Stimulated activated CD8-positive, alpha-beta memory T cell treated with anti-CD3 and anti-CD28 coated beads, Interleukin-4, amount 100 ng/mL, for 1 hour (primary cell): ENCODE measurements at regions not wholly inside any gene's neighbourhood (a gene's known extent, or its start where the extent isn't known, plus 50 kb on each side); places are given as distances from the start of the nearest gene placed in this dataset.

Experiments used
- DNase-seq, 2 donors: peaks; one replicate each; pipeline ENCODE4 v3.0.0-alpha.2; 2020; ENCODE audit warnings: low read depth in 2 of 2, low spot score in 1 of 2

DNA sequence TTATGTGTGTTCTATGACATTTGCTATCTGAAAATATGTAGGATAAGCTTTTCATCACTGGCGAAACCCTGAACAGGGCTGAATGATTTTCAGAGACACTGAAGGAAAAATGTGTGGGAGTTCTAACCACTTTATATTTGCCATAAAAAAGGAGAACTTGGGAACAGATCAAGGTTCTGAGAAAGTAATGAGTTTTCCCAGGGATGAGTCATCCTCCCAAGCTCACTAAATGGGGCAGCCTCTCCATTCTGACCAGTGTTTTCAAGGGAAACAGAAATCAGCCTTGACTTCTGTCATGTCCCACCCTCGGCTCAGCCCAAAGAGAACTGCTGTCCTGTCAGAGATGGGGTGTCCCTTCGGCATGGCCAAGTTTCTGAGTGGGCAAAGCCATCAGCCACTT lies 2109.8 kb upstream of the CELF4 start:
- no peak for DNase-seq

DNA sequence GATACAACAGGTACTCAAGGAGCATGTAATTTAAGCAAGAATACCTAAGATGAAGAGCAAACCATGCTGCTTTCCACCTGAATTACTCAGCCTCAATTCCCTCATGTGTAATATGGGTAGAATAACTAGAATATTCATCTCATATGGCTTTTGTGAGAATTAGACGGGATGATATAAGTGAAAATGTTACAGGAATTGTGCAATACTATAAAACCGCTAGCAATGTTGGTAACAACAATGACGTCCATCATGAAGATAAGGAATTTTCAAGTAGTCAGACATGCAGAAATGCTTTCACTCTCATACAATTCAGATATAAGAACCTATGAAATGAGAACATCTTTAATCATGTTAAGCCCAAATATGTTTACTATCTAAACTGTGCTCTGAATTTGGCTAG lies 2106.6 kb upstream of the CELF4 start:
- DNase-seq: no peak

DNA sequence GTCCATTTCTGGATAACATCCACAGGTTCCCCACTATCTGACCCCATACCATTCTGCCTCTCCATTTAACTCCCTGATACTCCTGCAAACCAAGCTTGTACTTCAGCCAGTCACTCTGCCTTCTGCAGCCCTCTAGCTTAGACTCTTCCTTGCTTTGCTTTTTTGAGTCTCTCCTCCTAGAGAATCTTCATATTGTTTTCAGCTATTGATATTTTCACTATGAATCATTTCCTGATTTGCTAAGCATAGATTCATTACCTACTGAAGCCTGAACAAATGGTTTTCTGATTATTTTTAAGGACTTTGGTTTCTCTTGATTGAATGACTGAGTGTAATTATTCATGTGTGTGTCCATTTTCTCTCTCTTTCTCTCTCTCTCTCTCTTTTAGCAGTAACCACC lies 2102.3 kb upstream of the CELF4 start:
- DNase-seq: no peak

DNA sequence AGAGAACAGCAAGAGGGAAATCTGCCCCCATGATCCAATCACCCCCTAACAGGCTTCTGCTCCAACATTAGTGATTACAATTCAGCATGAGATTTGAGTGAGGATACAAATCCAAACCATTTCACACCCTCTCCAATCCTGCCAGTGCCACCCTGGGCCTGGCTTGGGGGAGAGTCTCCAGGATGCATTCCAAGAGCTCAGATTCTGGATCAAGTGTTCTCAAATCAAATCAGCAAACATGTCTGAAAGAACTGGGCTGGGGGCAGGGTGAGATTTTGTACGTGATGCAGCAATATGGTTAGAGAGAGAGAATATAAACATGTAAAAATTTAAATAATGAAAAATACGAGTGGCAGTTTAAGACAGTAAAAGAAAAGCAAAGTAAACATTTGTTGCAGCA lies 2100.9 kb upstream of the CELF4 start:
- DNase-seq: no peak

DNA sequence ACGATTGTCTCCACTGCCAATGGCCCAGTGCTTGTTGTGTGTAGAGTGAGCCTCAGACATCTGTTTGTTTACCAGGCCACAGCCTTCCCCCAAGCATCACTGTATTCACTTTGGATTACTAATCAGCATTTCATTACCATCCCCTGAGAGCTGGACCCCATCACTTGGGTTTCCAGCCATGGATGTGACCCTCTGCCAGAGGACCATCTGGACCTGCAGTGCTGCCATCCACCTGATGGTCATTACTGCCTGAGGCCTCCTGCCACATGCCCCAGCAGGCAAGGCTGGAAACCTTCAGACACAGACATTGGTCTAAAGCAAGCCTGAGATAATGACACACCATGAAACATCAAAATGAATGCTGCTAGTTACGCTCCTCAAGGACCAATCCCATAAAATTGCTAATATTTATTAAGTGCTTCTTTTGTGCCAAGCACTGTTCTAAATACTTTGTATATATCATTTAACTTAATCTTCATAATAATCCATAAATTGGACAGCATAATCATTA lies 2096.3 kb upstream of the CELF4 start:
- DNase-seq: no peak

DNA sequence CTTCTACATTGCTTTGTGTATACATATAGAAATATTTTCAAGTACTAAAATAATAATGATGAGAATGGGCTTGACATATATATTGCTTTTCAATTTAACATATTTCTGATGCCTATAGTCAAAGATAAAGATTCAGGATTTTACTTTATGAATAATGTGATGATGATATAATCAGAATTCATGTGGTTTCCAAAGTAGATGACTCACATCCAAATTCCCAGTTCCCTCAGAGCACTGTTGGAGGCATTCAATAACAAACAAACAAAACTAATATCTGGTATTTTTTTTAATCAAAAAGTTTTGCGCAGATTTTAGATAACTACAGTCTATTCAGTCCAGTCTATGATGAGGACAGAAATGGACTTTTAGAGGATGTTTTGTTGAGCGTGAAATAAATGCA lies 2094.5 kb upstream of the CELF4 start:
- no peak for DNase-seq

DNA sequence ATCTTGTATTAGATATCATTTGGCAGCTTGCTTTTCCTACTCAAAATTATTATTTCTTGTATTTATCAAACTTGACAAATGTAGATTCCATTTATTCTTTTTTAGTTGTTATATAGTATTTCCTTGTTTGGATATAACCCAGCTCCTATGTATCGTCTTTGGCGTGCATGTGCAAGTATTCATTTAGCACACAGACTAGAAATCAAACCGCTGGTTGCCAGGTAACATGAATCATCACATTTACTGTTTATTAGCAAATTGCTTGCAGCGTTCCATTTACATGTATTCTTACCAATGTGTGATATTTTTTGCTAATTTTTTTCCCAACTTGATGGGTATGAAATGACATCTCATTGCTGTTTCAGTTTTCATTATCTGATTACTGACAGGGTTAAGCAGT lies 2089.7 kb upstream of the CELF4 start:
- DNase-seq: no peak

DNA sequence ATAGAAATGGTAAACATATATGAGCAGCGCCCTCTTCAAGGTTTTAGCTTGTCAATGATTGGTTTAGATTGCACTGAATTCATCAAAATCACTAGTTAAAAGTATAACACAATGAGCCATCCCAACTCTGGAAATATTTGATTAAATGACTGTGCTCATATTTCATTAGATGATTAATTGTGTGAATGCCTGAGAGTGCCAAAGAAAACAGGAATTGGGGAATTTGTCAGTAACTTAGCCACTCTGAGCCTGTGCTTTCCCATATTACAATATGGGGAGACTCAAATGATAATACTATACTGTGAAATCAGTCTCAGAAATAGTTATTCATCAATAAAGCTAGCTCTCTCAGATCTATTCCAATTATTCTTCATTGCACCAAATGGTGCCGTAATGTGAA lies 2087.6 kb upstream of the CELF4 start:
- no peak for DNase-seq

DNA sequence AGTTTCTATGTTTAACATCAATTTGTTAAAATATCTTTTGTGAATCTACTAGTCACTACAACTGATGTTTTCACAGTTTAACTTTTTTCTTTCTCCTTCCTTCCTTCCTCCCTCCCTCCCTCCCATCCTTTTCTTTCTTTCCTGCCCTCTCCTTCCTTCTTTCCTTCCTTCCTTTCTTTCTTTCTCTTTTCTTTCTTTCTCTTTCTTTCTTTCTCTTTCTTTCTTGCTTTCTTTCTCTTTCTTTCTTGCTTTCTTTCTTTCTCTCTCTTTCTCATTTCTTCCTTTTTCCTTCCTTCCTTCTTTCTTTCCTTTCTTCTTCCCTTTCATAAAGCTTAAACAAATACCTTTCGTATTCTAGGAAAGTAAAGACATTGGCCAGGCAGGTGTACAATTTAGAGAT lies 2083.0 kb upstream of the CELF4 start:
- DNase-seq: no peak

DNA sequence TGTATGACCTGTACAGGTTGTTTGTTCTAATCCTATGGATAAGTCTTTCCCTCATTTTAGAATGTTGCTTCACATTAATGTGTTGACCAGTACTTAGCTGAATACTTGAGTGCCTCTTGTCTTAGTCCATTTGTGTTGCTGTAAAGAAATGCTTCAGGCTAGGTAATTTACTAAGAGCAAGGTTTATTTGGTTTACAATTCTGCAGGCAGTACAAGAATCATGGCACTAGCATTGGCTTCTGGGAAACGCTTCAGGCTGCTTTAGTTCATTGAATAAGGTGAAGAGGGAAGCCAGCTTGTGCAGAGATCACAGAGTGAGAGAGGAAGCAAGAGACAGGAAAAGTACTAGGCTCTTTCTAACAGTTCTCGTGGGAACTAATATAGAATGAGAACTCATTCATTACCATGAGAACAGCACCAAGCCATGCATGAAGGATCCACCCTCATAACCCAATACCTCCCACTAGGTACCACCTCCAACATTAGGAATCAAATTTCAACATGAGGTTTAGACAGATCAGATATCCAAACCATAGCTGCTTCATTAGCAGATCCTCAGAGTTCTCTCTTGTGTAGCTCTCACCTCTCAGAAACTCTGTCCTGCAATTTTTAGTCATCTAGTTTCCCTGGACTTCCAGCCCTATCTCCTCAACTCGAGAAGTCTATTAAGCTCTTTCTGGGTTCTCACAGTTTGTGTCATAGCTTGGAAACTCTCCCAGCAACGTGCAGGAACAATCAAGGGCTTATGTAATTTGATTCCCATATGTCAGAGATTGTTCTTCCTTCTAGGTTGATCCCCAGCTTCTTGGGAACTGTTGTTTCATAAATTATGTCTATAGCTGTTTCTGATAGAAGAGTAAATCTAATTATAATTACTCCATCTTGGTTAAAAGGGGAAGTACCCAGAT lies 2082.3 kb upstream of the CELF4 start:
- DNase-seq: no peak

DNA sequence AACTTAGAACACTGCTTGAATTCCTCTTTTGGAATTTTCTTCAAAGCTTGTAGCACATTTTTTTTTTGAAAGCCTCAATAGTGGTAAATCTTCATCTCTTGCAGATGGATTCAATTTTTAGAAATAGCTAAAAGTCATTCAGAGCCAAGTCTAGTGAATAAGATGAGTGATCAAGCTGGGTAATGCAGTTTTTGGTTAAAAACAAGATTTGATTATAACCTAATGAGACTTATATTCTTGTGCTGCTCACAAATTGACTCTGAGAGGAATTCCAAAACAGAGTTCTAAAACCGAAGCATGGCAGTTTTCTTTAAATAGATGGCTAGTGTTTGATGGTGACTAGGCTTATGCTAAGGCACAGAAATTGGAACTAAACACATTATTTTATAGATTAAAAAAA lies 2072.6 kb upstream of the CELF4 start:
- no peak for DNase-seq

DNA sequence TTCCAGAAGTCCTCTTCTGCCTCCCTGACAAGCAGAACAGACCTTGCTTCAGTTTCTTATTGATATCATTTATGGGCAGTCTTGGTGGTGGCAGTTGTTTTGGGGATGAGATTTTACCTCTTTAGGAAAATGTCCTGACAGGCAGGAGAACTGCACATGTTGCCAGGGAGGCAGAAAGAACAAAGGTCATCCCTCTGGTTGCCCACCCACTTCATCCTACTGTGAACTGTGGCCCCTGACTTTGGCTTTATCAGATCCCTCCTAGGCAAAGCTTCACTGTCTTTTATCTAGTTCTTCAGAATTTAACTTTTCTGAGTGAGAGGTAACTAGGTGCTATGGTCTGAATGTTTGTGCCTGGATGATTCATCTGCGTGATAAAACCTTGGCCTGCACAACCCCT lies 2071.3 kb upstream of the CELF4 start:
- DNase-seq: no peak

DNA sequence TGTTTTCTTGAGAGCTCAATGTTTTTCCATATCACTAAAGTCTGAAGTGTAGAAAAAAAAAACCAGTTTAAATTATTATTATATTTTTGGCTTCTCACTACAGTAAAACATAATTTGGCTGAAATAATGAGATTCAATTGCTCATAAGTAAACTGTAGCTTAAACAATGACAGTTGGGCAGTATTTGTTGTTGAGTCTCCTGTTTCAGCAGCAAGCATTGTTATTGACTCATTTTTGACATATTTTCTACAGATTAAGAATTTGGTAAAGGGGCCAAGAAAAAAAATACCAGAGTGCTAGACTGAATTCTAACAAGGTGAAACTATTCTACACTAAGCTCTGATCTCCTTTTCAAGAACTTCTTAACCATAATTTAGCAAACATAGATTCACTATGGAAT lies 2070.4 kb upstream of the CELF4 start:
- DNase-seq: no peak

DNA sequence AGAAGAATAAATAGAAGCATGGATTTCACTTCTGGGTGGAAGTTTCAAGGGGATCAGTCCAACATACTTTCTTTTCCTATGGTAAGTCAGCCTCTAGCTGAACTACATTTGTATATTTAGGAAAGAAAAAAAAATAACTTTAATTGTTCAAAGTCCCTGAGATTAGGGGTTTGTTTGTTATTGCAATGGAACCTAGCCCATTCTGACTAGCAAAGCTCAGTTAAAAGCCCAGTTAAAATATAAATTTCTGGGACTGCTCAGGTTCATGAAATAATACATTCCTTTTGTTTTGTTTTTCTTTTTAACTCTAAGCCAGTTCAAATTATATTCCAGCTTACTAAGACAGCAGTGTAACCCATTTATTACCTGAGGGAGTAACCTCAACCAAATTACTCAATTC lies 2069.6 kb upstream of the CELF4 start:
- DNase-seq: no peak

DNA sequence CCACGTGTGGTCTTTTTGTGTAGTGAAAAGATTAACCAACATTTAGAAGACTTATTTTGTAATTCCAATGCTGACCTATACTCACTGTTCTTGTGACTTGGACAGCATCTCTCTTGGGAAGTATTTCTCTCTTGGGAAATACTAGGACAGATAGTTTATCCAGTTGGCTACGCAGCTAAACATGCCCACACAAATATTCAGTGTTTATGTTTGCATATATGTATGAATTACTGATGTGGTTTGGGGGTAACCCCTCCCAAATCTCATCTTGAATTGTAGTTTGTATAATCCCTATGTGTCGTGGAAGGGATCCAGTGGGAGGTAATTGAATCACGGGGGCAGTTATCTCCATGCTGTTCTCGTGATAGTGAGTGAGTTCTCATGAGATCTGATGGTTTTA lies 2062.3 kb upstream of the CELF4 start:
- DNase-seq: no peak

DNA sequence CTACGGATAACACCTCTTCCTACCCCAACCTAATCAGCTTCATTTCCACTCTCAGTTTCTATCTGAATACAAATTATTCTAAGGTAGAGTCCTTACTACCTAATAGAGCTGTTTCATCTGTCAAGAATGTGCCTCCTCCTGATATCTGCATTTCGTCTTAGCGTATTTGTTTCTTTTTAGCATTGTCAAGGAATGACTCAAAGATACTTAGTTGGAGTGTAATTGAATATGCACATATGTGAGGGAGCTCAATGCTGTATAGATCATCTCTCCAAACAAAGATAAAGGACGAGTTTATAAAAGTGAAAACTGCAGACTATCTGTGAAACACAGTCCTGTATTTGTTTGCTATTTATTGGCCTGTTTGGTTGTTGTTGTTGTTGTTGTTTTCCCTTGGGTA lies 2059.4 kb upstream of the CELF4 start:
- no peak for DNase-seq

DNA sequence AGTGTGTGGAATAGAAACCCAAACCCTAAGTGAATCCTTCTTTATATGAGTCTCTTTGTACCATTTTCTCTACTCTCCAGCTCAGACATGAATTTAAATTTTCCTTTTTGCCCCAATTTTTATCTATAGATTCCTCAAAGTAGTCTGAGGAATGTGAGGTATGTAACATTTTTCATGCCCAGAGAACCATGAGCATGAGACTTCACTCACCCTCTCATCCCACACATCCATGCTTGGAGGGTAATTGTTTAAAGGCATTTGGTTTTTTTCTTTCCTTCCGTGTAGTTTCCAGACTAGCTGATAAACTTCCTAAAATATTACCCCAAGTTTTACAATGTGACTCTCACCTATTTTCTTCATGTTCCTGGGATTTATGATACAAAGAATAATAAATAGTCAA lies 2056.8 kb upstream of the CELF4 start:
- no peak for DNase-seq

DNA sequence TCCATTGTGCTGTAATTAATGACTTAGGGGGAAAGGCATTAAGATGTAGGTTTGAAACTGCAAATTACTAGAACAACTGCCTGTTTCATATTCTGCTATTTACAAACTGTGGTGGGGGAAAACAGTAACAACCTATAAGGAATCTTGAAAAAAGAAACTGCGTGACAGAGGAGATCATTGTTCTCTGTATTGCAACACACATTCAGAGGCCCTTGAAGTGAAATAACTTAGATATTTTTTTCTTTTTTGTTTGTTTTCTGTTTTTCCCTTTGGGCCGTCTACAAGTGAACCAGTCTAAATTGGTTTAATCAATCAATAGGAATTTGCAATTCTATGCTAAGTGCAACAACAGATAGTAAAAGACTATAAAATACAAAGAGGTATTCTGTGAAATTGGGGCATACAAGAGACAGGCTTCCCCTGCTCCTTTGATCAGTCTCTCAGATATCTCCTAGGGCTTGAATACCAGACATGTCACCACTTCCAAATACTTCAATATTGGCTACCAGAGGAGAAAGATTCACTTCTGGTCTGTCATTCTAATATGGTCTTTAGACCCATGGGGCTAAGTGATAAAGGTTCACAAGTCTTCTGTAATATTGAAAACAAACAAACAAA lies 2055.1 kb upstream of the CELF4 start:
- DNase-seq: no peak

DNA sequence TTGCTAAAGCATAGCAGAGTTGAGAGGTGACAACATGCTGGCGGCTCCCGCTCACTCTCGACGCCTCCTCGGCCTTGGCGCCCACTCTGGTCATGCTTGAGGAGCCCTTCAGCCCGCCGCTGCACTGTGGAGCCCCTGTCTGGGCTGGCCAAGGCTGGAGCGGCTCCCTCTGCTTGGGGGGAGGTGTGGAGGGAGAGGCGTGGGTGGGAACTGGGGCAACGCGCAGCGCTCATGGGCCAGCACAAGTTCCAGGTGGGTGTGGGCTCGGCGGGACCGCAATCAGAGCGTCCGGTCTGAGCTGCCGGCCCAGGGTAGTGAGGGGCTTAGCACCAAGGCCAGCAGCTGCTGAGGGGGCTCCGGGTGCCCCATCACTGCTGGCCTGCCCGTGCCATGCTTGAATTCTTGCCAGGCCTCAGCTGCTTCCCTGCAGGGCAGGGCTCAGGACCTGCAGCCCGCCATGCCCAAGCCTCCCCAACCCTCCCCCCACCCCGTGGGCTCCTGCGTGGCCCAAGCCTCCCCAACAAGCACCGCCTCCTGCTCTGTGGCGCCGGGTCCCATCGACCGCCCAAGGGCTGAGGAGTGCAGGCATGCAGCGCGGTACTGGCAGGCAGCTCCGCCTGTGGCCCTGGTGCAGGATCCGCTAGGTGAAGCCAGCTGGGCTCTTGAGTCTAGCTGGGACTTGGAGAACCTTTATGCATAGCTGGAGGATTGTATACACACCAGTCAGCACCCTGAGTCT lies 2052.8 kb upstream of the CELF4 start:
- no peak for DNase-seq

DNA sequence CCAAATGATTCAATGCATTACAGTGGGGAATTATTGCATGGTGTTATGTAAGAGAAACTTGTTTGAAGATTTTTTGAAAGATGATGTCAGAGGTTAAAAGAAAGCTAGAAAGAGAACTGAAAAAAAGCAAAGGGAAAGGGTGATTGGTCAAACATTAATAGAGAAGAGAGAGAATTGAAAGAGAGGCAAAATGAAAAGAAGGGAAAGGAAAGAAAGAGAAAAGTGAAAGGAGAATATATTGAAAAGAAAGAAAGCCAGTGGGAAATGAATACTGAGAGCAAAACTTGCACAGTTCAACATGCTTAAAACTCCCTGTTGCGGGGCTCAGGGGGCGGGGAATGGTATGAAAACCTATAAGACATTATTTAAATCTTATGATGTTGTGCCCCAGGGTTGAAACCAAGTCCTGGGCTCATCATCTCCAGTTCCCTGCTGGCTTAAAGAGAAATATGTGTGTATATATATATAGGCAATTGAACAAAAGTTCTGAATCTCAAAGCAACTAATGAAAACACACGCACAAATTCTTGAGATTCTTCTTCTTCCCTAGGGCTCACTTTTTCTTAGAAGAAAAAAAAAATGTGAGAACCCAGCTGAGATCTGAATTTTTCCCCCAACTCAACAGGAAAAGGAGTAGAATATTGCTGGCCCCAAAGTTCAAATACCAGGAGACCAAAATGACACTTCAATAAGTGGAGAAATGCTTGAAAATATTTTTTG lies 2045.9 kb upstream of the CELF4 start:
- DNase-seq: no peak

DNA sequence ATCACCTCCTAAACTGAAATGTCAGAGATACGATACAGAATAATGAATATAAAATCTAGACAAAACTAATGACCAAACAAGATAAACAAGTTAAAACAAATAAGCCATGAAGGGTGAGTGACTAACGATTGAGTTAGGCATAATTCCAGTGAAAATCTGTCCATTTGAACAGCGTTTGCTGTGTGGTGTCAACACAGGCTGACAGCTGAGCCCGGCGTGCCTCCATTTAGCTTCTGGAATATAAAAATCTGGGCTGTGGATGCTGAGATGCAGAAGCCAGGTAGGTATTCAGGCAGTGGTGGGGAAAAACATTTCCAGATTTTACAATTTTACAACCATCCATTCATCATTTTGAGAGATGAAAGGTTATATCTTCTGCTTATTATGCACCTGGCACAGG lies 2041.4 kb upstream of the CELF4 start:
- no peak for DNase-seq
